HG02588 (cell line): ENCODE measurements at regions not wholly inside any gene's neighbourhood (a gene's known extent, or its start where the extent isn't known, plus 50 kb on each side); places are given as distances from the start of the nearest gene placed in this dataset.

Source experiments
- ATAC-seq: cut with Tn5 transposase; IDR thresholded peaks from one replicate; pipeline ENCODE4 v1.9.1; 2021; ENCODE audit warnings: mild to moderate bottlenecking, moderate library complexity; ENCODE audit not compliant: unreplicated experiment

GRCh38 chr1:95369985-95370690, 136.1 kb downstream of the RWDD3 start:
- no peak for ATAC-seq

DNA sequence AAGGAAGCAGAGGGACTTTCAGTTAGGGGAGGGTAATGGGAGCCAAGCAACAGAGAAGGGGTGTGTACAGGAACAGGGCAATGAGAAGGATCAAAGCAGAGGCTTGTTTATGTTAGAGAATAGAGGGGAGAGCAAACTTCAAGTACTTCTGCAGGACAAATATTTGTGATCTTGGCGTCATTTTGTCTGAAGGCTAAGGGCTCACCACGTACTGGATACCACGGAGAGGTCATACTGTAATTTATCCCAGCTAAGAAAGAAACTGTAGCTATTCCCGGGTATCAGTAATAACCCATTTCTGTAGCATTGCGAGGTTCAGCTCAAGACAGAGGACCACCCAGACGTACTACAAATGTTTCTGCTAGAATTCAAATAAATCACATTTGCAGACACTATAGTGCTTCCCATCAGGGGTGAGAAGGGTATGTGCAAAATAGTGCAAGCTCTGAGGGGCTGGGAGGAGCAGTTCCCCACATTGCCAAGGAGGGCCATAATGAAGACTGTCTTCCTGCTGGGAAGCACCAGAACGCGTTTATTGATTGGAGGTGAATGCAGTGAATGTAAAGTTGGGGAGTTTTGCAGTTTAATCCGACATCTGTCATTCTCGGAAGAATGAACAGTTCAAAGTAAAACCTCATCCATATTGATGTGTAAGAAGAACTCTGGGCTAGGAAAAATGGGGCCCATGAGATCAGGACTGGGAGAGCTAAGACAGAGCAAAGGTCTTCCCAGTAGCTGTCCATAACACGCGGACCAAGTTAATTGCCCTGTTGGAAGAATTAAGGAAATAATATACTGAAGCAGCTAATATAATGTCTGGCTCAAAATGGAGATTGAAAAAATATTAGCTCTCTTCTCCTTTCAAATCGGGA, 136.9 kb downstream of the RWDD3 start:
- no peak for ATAC-seq

GRCh38 chr1:95371666-95372282, 137.8 kb downstream of the RWDD3 start:
- ATAC-seq = no peak

DNA sequence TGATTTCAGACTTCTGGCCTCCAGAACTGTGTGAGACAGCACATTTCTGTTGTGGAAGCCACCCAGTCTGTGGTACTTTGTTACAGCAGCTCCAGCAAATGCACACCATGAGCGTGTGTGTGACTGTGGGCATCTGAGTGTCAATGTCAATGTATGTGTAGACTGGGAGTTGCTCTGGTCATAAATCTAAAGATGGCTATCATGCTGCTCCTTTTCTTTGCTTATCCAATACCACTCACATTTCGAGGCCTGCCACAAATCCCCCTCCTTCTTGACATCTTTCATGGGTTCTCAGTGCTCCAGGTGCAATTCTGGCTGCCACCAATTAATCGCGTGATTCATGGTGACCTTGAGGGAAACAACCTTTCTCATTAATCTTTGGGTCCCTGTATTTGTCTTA, 141.2 kb downstream of the RWDD3 start:
- no peak for ATAC-seq

- ATAC-seq = no peak
Measured at GRCh38 chr1:95380909-95381308, 146.9 kb downstream of the RWDD3 start.

DNA sequence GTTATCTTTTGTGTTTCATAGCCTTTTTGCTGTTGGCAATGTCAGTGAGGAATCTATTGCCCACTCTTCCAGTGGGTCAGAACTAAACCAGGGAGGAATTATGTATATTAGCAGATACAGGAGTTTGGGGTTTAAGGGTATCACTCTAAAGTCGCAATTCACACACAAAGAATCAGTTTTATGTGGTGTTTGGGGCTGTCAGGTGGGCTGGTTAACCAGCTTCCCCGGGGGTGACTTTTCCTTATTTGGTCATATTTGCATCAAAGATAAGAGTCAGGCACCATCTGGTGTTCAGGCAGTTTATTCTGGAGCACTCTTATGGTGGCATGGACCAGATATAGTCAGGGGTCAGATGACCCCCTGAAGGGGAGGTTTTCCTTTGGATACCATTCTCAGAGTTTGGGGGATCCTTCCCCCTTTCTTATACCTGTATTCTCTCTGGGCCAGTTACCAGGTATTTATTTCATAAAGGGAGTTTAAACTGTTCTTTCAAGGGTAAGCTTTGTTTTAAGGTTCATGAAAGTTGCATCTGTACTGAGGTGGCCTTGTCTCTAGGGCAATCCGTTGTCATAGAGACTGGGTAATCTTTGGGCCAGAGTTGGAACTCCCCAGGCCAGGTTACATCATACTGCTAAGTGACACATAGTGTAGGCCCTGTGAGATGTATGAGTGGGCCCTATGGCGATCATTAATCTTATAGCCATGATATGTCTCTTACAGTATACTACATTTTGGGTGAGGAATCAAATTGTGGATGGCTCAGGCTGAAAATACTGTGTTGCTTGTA, 148.2 kb downstream of the RWDD3 start:
- ATAC-seq = no peak

DNA sequence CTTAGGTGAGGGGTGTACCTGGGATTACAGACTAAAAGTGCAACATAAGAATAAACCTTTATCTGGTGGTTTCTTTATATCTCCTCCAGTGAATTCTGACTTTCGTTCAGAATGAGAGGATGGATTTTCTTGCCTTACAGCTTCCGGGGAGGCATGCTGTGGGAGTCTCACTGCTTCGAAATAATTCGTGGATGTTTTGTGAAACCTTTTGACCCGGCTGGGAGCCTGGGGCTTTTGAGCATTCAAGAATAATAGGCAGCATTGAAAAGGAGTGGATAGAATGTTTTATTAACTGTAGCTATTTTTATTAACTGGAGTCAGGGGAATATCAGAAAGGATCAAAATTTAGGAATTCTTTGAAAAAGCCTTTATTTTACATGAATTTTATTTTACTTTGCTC, 149.1 kb downstream of the RWDD3 start:
- ATAC-seq = no peak

DNA sequence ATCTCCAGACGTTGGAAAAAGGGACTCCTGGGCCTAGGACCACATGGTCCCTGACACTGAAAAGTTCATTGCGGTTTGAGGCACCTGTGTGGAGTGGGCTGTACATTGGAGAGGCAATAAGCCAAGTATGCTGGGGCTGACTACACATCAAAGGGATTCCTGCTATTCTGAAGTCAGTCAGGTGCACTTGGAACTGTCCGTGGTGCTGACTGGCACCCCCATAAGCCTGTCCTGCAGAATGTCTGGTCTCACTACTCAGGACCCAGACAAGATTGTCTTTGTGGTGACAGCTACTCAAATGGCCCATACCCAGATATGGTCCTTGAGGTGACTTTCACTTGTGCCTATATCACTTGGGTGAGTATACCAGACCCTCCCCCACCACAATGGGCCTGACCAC, 150.6 kb downstream of the RWDD3 start:
- no peak for ATAC-seq

- ATAC-seq = no peak
Measured at GRCh38 chr1:95386371-95386770, 152.4 kb downstream of the RWDD3 start.

GRCh38 chr1:95386915-95387314, 152.9 kb downstream of the RWDD3 start:
- ATAC-seq = no peak

DNA sequence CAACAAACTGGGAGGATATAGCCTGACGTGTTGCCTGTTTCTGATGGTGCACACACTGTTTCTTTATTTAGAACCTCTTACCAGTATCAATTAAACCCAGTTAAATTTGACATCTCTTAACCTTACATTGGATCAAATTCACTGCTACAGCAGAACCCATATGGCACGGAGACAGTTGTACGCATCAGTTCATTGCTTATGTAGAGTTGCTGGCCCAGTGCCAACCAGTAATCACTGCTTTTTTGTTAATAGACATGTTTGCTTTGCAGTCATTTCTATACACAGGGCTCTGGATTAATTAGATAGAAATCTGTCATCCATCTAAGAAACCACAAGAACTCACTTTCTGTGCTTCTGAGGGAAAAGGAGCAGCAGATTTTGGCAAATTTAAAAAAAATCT, 154.0 kb downstream of the RWDD3 start:
- ATAC-seq = no peak

- no peak for ATAC-seq
Measured at GRCh38 chr1:95393434-95393833, 159.4 kb downstream of the RWDD3 start.

DNA sequence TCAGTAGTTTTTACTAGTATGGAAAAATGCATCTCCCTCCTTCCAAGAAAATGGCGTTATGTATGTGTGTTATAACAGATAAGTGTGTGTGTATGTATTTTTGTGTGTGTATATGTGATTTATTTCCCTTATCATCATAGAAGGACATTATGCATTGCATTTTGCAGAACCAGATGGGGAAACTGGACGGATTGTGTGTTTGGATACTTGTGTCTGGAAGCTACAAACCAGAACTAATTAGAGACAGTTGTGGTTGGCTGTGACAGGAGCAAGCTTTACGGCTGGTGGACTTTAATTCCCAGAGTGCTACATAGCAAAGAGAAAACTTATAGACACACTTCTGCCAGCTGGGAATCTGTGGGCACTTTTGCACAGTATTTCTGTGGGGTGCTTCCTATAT, 162.5 kb downstream of the RWDD3 start:
- no peak for ATAC-seq

- ATAC-seq = no peak
Measured at GRCh38 chr1:95402780-95403179, 168.8 kb downstream of the RWDD3 start.

- ATAC-seq = no peak
Measured at GRCh38 chr1:95406279-95406678, 172.3 kb downstream of the RWDD3 start.

GRCh38 chr1:95407131-95407885, 173.3 kb downstream of the RWDD3 start:
- no peak for ATAC-seq

GRCh38 chr1:95407886-95408291, 173.9 kb downstream of the RWDD3 start:
- ATAC-seq = no peak

GRCh38 chr1:95408507-95409136, 174.6 kb downstream of the RWDD3 start:
- no peak for ATAC-seq

DNA sequence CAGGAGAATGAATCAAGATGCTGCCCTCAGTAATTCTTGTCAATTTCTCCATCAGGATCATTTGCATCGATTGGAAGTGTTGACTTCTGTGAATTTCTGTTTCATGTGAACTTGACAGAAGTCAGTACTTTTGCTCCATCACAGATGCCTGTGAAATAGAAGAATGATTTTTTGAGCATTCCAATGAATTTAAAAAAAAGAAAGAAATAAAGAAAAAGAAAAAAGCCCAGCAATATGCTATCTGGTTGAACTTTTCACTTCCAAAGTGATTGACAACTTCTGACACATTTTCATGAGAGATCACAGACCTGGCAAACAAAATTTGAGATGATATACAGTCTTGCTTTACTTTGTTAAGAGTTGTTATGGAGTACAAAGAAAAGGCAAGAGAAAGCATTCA, 175.3 kb downstream of the RWDD3 start:
- ATAC-seq = no peak

- no peak for ATAC-seq
Measured at GRCh38 chr1:95409901-95410300, 175.9 kb downstream of the RWDD3 start.
